Testis (tissue), 2 donors: ENCODE measurements at regions not wholly inside any gene's neighbourhood (a gene's known extent, or its start where the extent isn't known, plus 50 kb on each side); places are given as distances from the start of the nearest gene placed in this dataset.

Source experiments
- POLR2A ChIP-seq: fragments of 450-650 bp; IDR thresholded peaks from one replicate; pipeline ENCODE4 v1.6.1; 2017; ENCODE audit warnings: antibody characterized with exemption, mild to moderate bottlenecking, moderate library complexity
- TF ChIP-seq, protein P1 (sequence below), 3 experiments: fragments of 450-650 bp in 2 of 3; fragments of 200-600 bp in 1 of 3; sonication (generic) in 1 of 3; IDR thresholded peaks; one replicate each; pipeline ENCODE4 v1.5.1; 2016 to 2019; ENCODE audit warnings: antibody characterized with exemption in 3 of 3, mild to moderate bottlenecking in 2 of 3, moderate library complexity in 1 of 3

DNA sequence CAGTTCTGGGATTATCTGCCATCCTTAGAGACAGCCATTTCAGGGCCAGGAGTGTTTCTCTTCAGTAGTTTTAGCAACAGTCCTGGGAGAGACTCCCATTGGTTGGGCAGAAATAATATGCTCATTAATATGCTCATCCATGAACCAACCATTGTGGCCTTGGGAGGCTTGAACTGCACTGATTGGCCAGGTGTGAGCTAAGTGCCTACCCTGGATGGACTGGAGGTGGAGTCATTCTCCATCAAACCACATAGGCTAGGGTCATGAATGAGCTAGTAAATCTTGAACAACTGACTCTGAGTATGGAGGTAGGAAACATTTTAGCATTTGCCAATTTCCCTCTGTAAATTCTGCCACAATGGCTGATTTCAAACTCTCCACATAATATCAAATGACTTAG lies 70.2 kb upstream of the ZFP64 start:
- TF ChIP-seq, protein P1, sequence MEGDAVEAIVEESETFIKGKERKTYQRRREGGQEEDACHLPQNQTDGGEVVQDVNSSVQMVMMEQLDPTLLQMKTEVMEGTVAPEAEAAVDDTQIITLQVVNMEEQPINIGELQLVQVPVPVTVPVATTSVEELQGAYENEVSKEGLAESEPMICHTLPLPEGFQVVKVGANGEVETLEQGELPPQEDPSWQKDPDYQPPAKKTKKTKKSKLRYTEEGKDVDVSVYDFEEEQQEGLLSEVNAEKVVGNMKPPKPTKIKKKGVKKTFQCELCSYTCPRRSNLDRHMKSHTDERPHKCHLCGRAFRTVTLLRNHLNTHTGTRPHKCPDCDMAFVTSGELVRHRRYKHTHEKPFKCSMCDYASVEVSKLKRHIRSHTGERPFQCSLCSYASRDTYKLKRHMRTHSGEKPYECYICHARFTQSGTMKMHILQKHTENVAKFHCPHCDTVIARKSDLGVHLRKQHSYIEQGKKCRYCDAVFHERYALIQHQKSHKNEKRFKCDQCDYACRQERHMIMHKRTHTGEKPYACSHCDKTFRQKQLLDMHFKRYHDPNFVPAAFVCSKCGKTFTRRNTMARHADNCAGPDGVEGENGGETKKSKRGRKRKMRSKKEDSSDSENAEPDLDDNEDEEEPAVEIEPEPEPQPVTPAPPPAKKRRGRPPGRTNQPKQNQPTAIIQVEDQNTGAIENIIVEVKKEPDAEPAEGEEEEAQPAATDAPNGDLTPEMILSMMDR (IDR thresholded peaks at IDR 0.05): no peak
- no peak for TF ChIP-seq POLR2A
